ENCODE measurements at regions not wholly inside any gene's neighbourhood (a gene's known extent, or its start where the extent isn't known, plus 50 kb on each side); places are given as distances from the start of the nearest gene placed in this dataset.

DNA sequence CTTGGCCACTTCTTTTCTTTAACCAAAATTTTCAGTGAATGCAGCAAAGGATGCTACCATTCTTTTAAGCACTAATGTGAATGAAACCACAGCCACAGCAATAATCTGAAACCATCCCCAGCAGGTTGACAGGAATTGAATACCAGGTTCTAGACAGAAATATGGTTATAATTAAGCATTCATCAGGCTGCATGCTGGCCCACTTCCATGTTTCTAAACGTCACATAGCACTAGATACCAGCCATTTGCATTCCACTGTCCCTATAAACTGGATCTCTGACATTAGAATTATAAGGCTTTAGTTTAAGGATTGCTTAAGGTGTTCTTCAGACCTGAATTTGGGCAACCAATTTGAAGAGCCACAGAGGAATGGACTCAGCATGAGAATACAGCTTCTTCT, 340.8 kb upstream of the KLF6 start:
- Histone ChIP-seq H3K4me3 (no peak overlapping the region), H3K27ac (no peak overlapping the region), H3K9me2 (ENCODE audit: insufficient read depth) (no peaks in the 10 kb centered on the region), H3K27me3 (replicated peaks; ENCODE audit: insufficient read depth) (no peaks in the 10 kb centered on the region), H4K20me1 (ENCODE audit: insufficient read depth) (no peaks in the 10 kb centered on the region), H3K36me3 (ENCODE audit: low read depth) (no peaks in the 10 kb centered on the region), H3K4me1 (ENCODE audit: insufficient read depth) (peaks cover under 1% of the 10 kb centered on the region; the same call in 1 of the 2 replicates), H3K4me2 (ENCODE audit: unreplicated experiment) (no peak overlapping the region), H2AFZ (no peak overlapping the region), H3K9me3 (ENCODE audit: low read depth) (no peaks in the 10 kb centered on the region), H3F3A (ENCODE audit: insufficient read depth) (peaks cover 1% of the 10 kb centered on the region; the same call in 1 of the 2 replicates), H3K79me2 (ENCODE audit: insufficient read depth) (no peaks in the 10 kb centered on the region), H3K9ac (no peak overlapping the region)
- 23 to 38% methylated on average over 1 of the region's 1 CpG for WGBS, 2 experiments (ENCODE audit: low coverage in 1 of 2, low lambda C conversion rate in 2 of 2, missing lambda C conversion rate in 2 of 2)
- in situ Hi-C loops (cut with MboI) = no loop called here
- no peak for TF ChIP-seq EZH2 (IDR thresholded peaks at IDR 0.05; ENCODE audit: insufficient read depth, poor library complexity, severe bottlenecking)
- no peak for TF ChIP-seq EZH2phosphoT487 (IDR thresholded peaks at IDR 0.05; ENCODE audit: insufficient read depth, low read depth)
- DNase-seq = no peak

DNA sequence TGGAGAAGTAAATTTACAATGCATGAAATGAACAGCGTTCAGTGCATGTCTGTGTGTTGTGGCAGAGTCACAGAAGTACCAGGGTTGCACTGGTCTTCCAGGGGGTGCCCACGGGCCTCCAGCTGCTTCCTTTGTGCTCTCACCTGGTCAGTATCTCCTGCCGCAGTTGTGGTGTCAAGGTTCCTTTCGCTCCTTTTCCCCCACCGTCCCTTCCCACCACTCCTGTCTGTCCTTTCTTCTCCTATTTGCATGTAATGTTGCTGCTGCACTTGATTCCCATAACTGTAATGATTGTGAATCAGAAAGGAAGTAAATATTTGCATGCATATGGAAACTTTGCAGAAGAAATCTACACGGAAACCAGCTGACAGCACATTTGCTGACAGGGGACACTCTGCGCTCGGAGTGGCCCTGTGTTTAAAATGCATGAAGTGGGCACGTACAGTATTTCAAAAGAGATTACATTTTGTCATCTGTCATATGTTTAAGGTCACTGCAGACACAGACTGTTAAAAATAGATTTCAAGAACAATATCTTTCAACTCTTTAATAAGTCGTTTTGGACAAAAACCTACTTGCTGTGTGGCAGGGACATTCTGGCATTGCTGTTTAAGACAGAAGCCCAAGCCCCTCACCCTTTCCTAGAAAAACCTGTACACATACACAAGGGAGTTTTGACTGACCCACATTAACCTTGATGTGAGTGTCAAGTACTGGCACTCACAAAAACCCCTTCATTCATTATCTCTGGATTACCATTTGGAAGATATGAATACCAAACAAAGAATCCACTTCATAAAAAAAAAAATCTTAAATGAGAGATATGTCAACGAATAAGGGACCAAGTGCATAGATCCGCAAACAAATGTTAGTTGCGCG, 336.7 kb upstream of the KLF6 start:
- Histone ChIP-seq H3K79me2 (ENCODE audit: insufficient read depth) (no peaks in the 10 kb centered on the region), H3K4me3 (no peak overlapping the region), H3K4me2 (ENCODE audit: unreplicated experiment) (no peak overlapping the region), H4K20me1 (ENCODE audit: insufficient read depth) (no peaks in the 10 kb centered on the region), H3K36me3 (ENCODE audit: low read depth) (no peaks in the 10 kb centered on the region), H2AFZ (no peak overlapping the region), H3K9ac (no peak overlapping the region), H3K4me1 (ENCODE audit: insufficient read depth) (no peaks in the 10 kb centered on the region), H3K27ac (no peak overlapping the region), H3F3A (ENCODE audit: insufficient read depth) (no peaks in the 10 kb centered on the region), H3K9me2 (ENCODE audit: insufficient read depth) (no peaks in the 10 kb centered on the region), H3K27me3 (replicated peaks; ENCODE audit: insufficient read depth) (no peaks in the 10 kb centered on the region), H3K9me3 (ENCODE audit: low read depth) (no peaks in the 10 kb centered on the region)
- in situ Hi-C loops (cut with MboI) = no loop called here
- no peak for DNase-seq
- 73 to 76% methylated on average over 14 of the region's 14 CpGs for WGBS, 2 experiments (ENCODE audit: low coverage in 1 of 2, low lambda C conversion rate in 2 of 2, missing lambda C conversion rate in 2 of 2)
- TF ChIP-seq EZH2 (IDR thresholded peaks at IDR 0.05; ENCODE audit: insufficient read depth, poor library complexity, severe bottlenecking) = no peak
- no peak for TF ChIP-seq EZH2phosphoT487 (IDR thresholded peaks at IDR 0.05; ENCODE audit: insufficient read depth, low read depth)

DNA sequence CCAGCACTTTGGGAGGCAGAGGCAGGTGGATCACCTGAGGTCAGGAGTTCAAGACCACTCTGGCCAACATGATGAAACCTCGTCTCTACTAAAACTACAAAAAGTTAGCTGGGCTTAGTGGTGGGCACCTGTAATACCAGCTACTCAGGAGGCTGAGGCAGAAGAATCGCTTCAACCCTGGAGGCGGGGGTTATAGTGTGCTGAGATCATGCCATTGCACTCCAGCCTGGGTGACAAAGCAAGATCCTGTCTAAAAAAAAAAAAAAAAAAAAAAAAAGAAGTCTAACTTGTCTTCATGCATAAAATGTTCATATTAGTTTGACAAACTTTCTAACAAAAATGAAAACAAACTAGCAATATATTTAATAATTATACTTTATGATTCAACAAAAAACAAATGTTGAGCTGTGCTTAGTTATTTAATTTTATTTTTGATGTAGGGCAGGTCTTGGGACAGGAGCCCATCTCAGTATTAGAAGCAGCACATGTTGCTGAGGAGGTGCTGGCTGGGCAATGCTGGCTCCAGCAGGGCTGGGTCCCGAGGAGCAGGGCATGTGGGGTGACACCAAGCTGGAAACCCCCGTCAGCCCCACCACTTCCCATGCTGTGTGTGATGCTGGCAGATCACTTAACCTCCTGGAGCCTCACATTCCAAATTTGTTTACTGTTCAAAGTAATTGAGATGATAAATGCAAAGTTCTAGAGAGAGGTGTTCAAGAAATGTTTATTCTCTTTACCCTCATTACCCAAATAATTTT, 335.3 kb upstream of the KLF6 start:
- no peak overlapping the region for H3K4me3 ChIP-seq
- no peak overlapping the region for H3K27ac ChIP-seq
- no peak overlapping the region for H3K4me2 ChIP-seq (ENCODE audit: unreplicated experiment)
- no peak overlapping the region for H3K9ac ChIP-seq
- DNase-seq = no peak
- H3K79me2 ChIP-seq (ENCODE audit: insufficient read depth) = no peaks in the 10 kb centered on the region
- H3K9me3 ChIP-seq (ENCODE audit: low read depth) = no peaks in the 10 kb centered on the region
- in situ Hi-C loops (cut with MboI) = no loop called here
- TF ChIP-seq EZH2phosphoT487 (IDR thresholded peaks at IDR 0.05; ENCODE audit: insufficient read depth, low read depth) = no peak
- no peak for TF ChIP-seq EZH2 (IDR thresholded peaks at IDR 0.05; ENCODE audit: insufficient read depth, poor library complexity, severe bottlenecking)
- no peaks in the 10 kb centered on the region for H3F3A ChIP-seq (ENCODE audit: insufficient read depth)
- H4K20me1 ChIP-seq (ENCODE audit: insufficient read depth) = no peaks in the 10 kb centered on the region
- no peaks in the 10 kb centered on the region for H3K36me3 ChIP-seq (ENCODE audit: low read depth)
- 57% methylated on average over 5 of the region's 5 CpGs for WGBS, 2 experiments (ENCODE audit: low coverage in 1 of 2, low lambda C conversion rate in 2 of 2, missing lambda C conversion rate in 2 of 2)
- H3K27me3 ChIP-seq (replicated peaks; ENCODE audit: insufficient read depth) = no peaks in the 10 kb centered on the region
- H3K9me2 ChIP-seq (ENCODE audit: insufficient read depth) = no peaks in the 10 kb centered on the region
- no peaks in the 10 kb centered on the region for H3K4me1 ChIP-seq (ENCODE audit: insufficient read depth)
- no peak overlapping the region; the same call in 1 of the 2 replicates for H2AFZ ChIP-seq

DNA sequence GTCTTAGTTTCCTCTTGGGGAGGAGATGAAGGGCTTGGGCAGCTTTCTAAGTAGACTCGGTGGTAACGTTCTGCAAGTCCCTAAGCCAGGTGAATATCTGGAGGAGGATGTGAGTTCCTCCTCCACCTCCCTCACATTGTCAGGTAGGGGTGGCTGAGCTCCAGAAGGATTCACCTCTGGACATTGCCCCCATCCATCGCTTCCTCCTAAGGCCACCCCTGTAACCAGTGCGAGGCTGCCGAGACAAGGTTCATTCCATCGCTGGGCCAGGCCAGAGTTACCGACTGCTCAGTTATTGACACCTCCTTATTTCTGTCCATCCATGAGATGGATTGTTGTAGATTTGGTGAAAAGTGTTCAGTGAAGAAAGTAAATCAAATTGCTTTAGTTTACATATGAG, 334.1 kb upstream of the KLF6 start:
- Histone ChIP-seq H3K36me3 (ENCODE audit: low read depth) (no peaks in the 10 kb centered on the region), H3K9ac (no peak overlapping the region), H3K9me3 (ENCODE audit: low read depth) (no peaks in the 10 kb centered on the region), H3K79me2 (ENCODE audit: insufficient read depth) (no peaks in the 10 kb centered on the region), H3K4me1 (ENCODE audit: insufficient read depth) (no peaks in the 10 kb centered on the region), H3F3A (ENCODE audit: insufficient read depth) (no peaks in the 10 kb centered on the region), H3K4me2 (ENCODE audit: unreplicated experiment) (no peak overlapping the region), H3K27ac (no peak overlapping the region), H4K20me1 (ENCODE audit: insufficient read depth) (no peaks in the 10 kb centered on the region), H3K4me3 (no peak overlapping the region), H3K27me3 (replicated peaks; ENCODE audit: insufficient read depth) (no peaks in the 10 kb centered on the region), H2AFZ (no peak overlapping the region), H3K9me2 (ENCODE audit: insufficient read depth) (no peaks in the 10 kb centered on the region)
- in situ Hi-C loops (cut with MboI) = no loop called here
- no peak for DNase-seq
- TF ChIP-seq EZH2 (IDR thresholded peaks at IDR 0.05; ENCODE audit: insufficient read depth, poor library complexity, severe bottlenecking) (no peak), EZH2phosphoT487 (IDR thresholded peaks at IDR 0.05; ENCODE audit: insufficient read depth, low read depth) (no peak)
- 79 to 80% methylated on average over 7 of the region's 7 CpGs for WGBS, 2 experiments (ENCODE audit: low coverage in 1 of 2, low lambda C conversion rate in 2 of 2, missing lambda C conversion rate in 2 of 2)
